Adrenal gland (tissue), 9 donors: ENCODE measurements at regions not wholly inside any gene's neighbourhood (a gene's known extent, or its start where the extent isn't known, plus 50 kb on each side); places are given as distances from the start of the nearest gene placed in this dataset.

Experiments used
- DNase-seq, 7 donors: peaks; one replicate each; pipeline ENCODE4 v3.0.0-alpha.2; 2019 to 2020
- H3K27ac ChIP-seq, 5 donors: fragments of 200-600 bp; sonication (generic) in 4 of 5; 1 replicate in 3 of 5; 2 replicates in 2 of 5; pipeline versions ENCODE4 v1.5.1 to v1.8.0; 2016 to 2020; ENCODE audit warnings: mild to moderate bottlenecking in 1 of 5
- H3K27me3 ChIP-seq: fragments of 200-600 bp; 2 replicates; pipeline ENCODE4 v1.8.0; 2021
- H3K36me3 ChIP-seq, 2 donors: fragments of 200-600 bp; replicated peaks in 1 of 2; 1 replicate in 1 of 2; 2 replicates in 1 of 2; pipeline versions ENCODE4 v1.5.1 to v1.8.0; 2018 to 2022
- H3K4me1 ChIP-seq, 2 donors: fragments of 200-600 bp; replicated peaks in 1 of 2; 1 replicate in 1 of 2; 2 replicates in 1 of 2; pipeline versions ENCODE4 v1.5.1 to v1.8.0; 2018 to 2021
- H3K4me3 ChIP-seq, 4 donors: fragments of 200-600 bp; sonication (generic) in 3 of 4; one replicate each; pipeline ENCODE4 v1.5.1; 2016 to 2018
- H3K9me3 ChIP-seq, 3 donors: fragments of 200-600 bp; sonication (generic) in 1 of 3; replicated peaks in 1 of 3; 1 replicate in 2 of 3; 2 replicates in 1 of 3; pipeline versions ENCODE4 v1.5.1 to v1.8.0; 2016 to 2021
- POLR2A ChIP-seq, 2 donors: fragments of 450-650 bp; IDR thresholded peaks; one replicate each; pipeline ENCODE4 v1.6.1; 2017; ENCODE audit warnings: antibody characterized with exemption in 2 of 2, mild to moderate bottlenecking in 2 of 2, moderate library complexity in 1 of 2
- WGBS, 4 donors: extraction: QIAGEN DNeasy Blood & Tissue Kit in 2 of 4; methylation state at CpG; one replicate each; pipeline versions ENCODE4 v1.1.5 to v1.1.7; 2013 to 2017; 5-methylcytosine and 5-hydroxymethylcytosine counted together
- intact Hi-C, 2 donors: fragments of 100-400 bp; cut with DNase I; formaldehyde crosslinking; loops; one replicate each; pipeline versions ENCODE4 v1.14.1 to v1.15.0; 2022 to 2023
- TF ChIP-seq, protein P1 (sequence below), 6 experiments: fragments of 450-650 bp in 4 of 6; fragments of 200-600 bp in 2 of 6; sonication (generic) in 1 of 6; IDR thresholded peaks; 1 replicate in 5 of 6; 2 replicates in 1 of 6; pipeline versions ENCODE4 v1.5.1 to v1.8.0; 2016 to 2021; ENCODE audit warnings: antibody characterized with exemption in 6 of 6, mild to moderate bottlenecking in 2 of 6, moderate library complexity in 1 of 6
- donor health status: healthy with polysubstance abuse.
- donor health status: Bipolar disorder and iron deficiency.
- donor health status: DM: yes; HTN: yes; CAD: no.
- donor health status: DM: no; HTN: no; CAD: no.
- donor health status: DM: no; HTN: no; CAD: no.

DNA sequence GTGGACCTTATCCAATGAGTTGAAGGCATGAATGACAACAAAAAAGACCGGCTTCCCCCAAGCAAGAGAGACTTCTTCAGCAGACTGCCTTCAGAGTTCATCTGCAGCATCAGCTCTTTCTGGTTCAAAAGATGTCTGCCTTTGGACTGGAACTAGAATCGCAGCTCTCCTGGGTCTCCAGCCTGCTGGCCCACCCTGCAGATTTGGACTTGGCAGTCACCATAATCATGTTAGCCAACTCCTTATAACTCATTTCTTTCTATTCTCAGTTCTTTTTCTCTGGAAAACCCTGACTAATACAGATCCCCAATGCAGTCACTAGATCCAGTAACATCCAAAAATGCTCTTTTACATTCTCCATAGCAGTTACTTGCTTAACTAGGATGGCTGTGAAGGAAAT is 89.2 kb upstream of the MARK1 start:
- Histone ChIP-seq H3K4me3 (no peak overlapping the region), H3K27me3 (no peaks in the 10 kb centered on the region), H3K27ac (no peak overlapping the region), H3K36me3 (no peaks in the 10 kb centered on the region), H3K9me3 (no peaks in the 10 kb centered on the region), H3K4me1 (no peaks in the 10 kb centered on the region)
- no peak for DNase-seq
- intact Hi-C loops: no loop called here
- TF ChIP-seq, protein P1, sequence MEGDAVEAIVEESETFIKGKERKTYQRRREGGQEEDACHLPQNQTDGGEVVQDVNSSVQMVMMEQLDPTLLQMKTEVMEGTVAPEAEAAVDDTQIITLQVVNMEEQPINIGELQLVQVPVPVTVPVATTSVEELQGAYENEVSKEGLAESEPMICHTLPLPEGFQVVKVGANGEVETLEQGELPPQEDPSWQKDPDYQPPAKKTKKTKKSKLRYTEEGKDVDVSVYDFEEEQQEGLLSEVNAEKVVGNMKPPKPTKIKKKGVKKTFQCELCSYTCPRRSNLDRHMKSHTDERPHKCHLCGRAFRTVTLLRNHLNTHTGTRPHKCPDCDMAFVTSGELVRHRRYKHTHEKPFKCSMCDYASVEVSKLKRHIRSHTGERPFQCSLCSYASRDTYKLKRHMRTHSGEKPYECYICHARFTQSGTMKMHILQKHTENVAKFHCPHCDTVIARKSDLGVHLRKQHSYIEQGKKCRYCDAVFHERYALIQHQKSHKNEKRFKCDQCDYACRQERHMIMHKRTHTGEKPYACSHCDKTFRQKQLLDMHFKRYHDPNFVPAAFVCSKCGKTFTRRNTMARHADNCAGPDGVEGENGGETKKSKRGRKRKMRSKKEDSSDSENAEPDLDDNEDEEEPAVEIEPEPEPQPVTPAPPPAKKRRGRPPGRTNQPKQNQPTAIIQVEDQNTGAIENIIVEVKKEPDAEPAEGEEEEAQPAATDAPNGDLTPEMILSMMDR (IDR thresholded peaks at IDR 0.05): no peak
- TF ChIP-seq POLR2A (IDR thresholded peaks at IDR 0.05): no peak
- 80 to 89% (median 82%) methylated on average over 2 of the region's 2 CpGs for WGBS, 4 donors

DNA sequence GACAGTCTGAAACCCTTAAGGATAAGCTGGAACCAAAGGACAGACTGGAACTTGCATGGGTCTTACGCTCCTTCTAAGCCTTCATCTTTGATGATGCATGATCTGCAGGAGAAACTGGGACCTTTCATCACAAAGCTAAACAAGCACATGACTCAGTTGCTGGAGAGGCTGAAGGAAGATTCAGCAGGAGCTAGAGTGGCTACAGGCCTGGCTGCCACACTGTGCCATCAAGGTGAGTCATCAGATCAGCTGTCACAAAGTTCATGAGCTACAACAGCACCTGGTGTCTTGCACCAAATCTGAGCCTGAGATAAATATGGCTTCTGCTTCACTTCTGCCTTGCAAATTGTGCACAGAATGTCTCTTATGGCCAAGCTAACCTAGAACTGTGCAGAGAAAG is 95.5 kb upstream of the MARK1 start:
- WGBS, 4 donors: 90 to 100% (median 96%) methylated on average over 1 of the region's 1 CpG
- TF ChIP-seq, protein P1 (IDR thresholded peaks at IDR 0.05): no peak
- no peak for TF ChIP-seq POLR2A (IDR thresholded peaks at IDR 0.05)
- Histone ChIP-seq H3K27ac (no peak overlapping the region), H3K36me3 (no peaks in the 10 kb centered on the region), H3K9me3 (no peaks in the 10 kb centered on the region), H3K27me3 (no peaks in the 10 kb centered on the region), H3K4me1 (no peaks in the 10 kb centered on the region), H3K4me3 (no peak overlapping the region)
- no peak for DNase-seq
- intact Hi-C loops: no loop called here

DNA sequence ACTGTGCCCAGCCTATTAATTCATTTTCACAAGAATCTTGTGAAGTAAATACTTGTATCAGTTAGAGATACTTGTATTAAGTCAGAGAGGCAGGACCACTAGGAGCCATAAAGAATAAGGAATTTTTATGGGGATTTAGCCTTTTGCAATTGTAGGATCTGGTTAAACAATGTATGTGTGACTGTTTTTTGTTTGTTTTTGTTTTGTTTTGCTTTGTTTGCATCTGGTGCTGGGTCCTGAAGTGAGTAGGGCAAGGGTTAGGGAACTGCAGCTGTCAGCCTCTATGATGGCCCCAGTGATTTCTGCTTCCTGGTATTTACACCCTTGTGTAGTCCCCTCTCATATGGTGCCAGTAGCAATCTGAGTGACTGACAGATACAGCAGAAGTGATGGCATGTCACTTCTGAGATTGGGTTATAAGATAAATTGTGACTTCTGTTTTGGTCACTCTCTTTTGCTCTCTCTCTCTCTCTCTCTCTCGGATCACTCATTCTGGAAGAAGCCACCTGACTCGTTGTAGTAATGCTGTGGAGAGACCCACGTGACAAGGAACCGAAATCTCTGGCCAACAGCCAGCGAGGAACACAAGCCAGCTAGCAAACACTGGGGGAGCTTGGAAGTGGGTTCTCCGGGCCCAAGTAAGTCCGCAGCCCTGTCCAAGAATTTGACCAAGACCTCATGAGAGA is 96.2 kb upstream of the MARK1 start:
- intact Hi-C loops: no loop called here
- 72 to 83% (median 74%) methylated on average over 6 to 7 of the region's 7 CpGs for WGBS, 4 donors
- TF ChIP-seq POLR2A (IDR thresholded peaks at IDR 0.05): no peak
- TF ChIP-seq, protein P1 (IDR thresholded peaks at IDR 0.05): no peak

DNA sequence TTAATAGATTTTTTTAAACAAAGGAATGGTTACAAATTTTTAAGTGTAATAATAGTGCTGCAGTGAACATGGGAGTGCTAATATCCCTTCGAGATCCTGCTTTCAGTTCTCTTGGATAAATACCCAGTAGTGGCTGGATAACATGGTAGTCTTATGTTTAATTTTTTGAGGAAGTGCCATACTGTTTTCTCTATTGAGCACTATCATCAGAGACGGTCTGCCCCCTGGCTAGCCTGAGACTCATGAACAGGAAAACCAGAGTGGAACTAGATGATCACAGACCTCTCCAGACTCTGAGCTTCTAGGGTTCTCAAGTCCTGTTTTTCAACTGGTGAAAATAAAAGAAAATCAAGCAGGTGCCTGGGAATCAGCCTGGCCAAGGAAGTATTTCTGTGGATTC is 97.3 kb upstream of the MARK1 start:
- Histone ChIP-seq H3K36me3 (no peaks in the 10 kb centered on the region), H3K27me3 (no peaks in the 10 kb centered on the region), H3K27ac (no peak overlapping the region), H3K4me3 (no peak overlapping the region), H3K4me1 (no peaks in the 10 kb centered on the region), H3K9me3 (no peaks in the 10 kb centered on the region)
- WGBS, 4 donors: 10 to 41% (median 32%) methylated on average over 2 of the region's 2 CpGs
- TF ChIP-seq, protein P1 (IDR thresholded peaks at IDR 0.05): no peak
- no peak for TF ChIP-seq POLR2A (IDR thresholded peaks at IDR 0.05)
- DNase-seq: no peak
- intact Hi-C loops: no loop called here

More for the DNA sequence above, 96.2 kb upstream of the MARK1 start:
- H3K4me1 ChIP-seq: no peaks in the 10 kb centered on the region
- H3K36me3 ChIP-seq: no peaks in the 10 kb centered on the region
- H3K27ac ChIP-seq: no peak overlapping the region
- H3K27me3 ChIP-seq: no peaks in the 10 kb centered on the region
- H3K9me3 ChIP-seq: no peaks in the 10 kb centered on the region
- DNase-seq: no peak
- no peak overlapping the region for H3K4me3 ChIP-seq
